Stimulated activated CD4-positive, alpha-beta T cell treated with anti-CD3 and anti-CD28 coated beads, Interleukin-1b, Interleukin-23, amount 100 ng/mL, for 24 hours (primary cell): ENCODE measurements at regions not wholly inside any gene's neighbourhood (a gene's known extent, or its start where the extent isn't known, plus 50 kb on each side); places are given as distances from the start of the nearest gene placed in this dataset.
"Not testable (repeated sequence)": the region's sequence is repeated elsewhere in the genome, so short reads cannot be mapped to it uniquely, and the experiment has no call there.

ENCODE experiments used
- DNase-seq, 4 experiments: peaks; one replicate each; pipeline ENCODE4 v3.0.0-alpha.2; 2020; ENCODE audit warnings: low read depth in 4 of 4, low spot score in 1 of 4

- no peak for DNase-seq
Measured at GRCh38 chr2:16209799-16210198, 269.4 kb downstream of the MYCN start.

GRCh38 chr2:16208921-16209320, 268.6 kb downstream of the MYCN start:
- no peak for DNase-seq

GRCh38 chr2:16208241-16208797, 268.0 kb downstream of the MYCN start:
- DNase-seq: no peak

- DNase-seq: no peak
Measured at GRCh38 chr2:16207611-16208010, 267.3 kb downstream of the MYCN start.

- DNase-seq: no peak
Measured at GRCh38 chr2:16207151-16207550, 266.8 kb downstream of the MYCN start.

GRCh38 chr2:16206191-16206944, 266.0 kb downstream of the MYCN start:
- no peak for DNase-seq

- no peak for DNase-seq
Measured at GRCh38 chr2:16205631-16206030, 265.3 kb downstream of the MYCN start.

GRCh38 chr2:16204886-16205620, 264.7 kb downstream of the MYCN start:
- DNase-seq: no peak

- DNase-seq: no peak
Measured at GRCh38 chr2:16204251-16204650, 263.9 kb downstream of the MYCN start.

- no peak for DNase-seq
Measured at GRCh38 chr2:16203691-16204090, 263.3 kb downstream of the MYCN start.

- DNase-seq: no peak
Measured at GRCh38 chr2:16203069-16203468, 262.7 kb downstream of the MYCN start.

GRCh38 chr2:16202266-16203020, 262.1 kb downstream of the MYCN start:
- DNase-seq: no peak

GRCh38 chr2:16201848-16202247, 261.5 kb downstream of the MYCN start:
- DNase-seq: no peak

- no peak for DNase-seq
Measured at GRCh38 chr2:16200554-16201193, 260.3 kb downstream of the MYCN start.

- DNase-seq: no peak
Measured at GRCh38 chr2:16199882-16200553, 259.7 kb downstream of the MYCN start.

GRCh38 chr2:16199241-16199640, 258.9 kb downstream of the MYCN start:
- not testable (repeated sequence) for DNase-seq

- DNase-seq: no peak
Measured at GRCh38 chr2:16198166-16198912, 258.0 kb downstream of the MYCN start.

- DNase-seq: no peak
Measured at GRCh38 chr2:16197504-16198147, 257.3 kb downstream of the MYCN start.
